SW 1271 (cell line): ENCODE measurements at regions not wholly inside any gene's neighbourhood (a gene's known extent, or its start where the extent isn't known, plus 50 kb on each side); places are given as distances from the start of the nearest gene placed in this dataset.
A peak's percentile ranks its signal among the peaks of the same experiment; 100 is the strongest.

ENCODE experiments used
- DNase-seq, 2 experiments: peaks; one replicate each; lab custom pipeline; 2025; lab: John Stamatoyannopoulos, UW

GRCh38 chr9:80649001-80649420 lies 1040.3 kb downstream of the TLE1 start:
- no peak for DNase-seq

- DNase-seq = no peak
Observed at GRCh38 chr9:80648336-80648735, 1041.0 kb downstream of the TLE1 start.

GRCh38 chr9:80646211-80646610 lies 1043.1 kb downstream of the TLE1 start:
- DNase-seq = no peak

- DNase-seq = no peak
Observed at GRCh38 chr9:80644044-80644443, 1045.3 kb downstream of the TLE1 start.

GRCh38 chr9:80635065-80635464 lies 1054.3 kb downstream of the TLE1 start:
- no peak for DNase-seq

- DNase-seq = no peak
Observed at GRCh38 chr9:80632041-80632440, 1057.3 kb downstream of the TLE1 start.

- DNase-seq = no peak
Observed at GRCh38 chr9:80622508-80622907, 1050.7 kb downstream of the TLE4 start.

GRCh38 chr9:80619356-80619755 lies 1047.6 kb downstream of the TLE4 start:
- DNase-seq = no peak

GRCh38 chr9:80615964-80616363 lies 1044.2 kb downstream of the TLE4 start:
- no peak for DNase-seq

GRCh38 chr9:80605793-80606192 lies 1034.0 kb downstream of the TLE4 start:
- no peak for DNase-seq

- peak in 1 of 2 experiments; percentile 30 for DNase-seq
Observed at GRCh38 chr9:80605129-80605528, 1033.4 kb downstream of the TLE4 start.

GRCh38 chr9:80602291-80602690 lies 1030.5 kb downstream of the TLE4 start:
- no peak for DNase-seq

- DNase-seq = no peak
Observed at GRCh38 chr9:80596579-80596978, 1024.8 kb downstream of the TLE4 start.

GRCh38 chr9:80595192-80595591 lies 1023.4 kb downstream of the TLE4 start:
- DNase-seq = no peak

- DNase-seq = no peak
Observed at GRCh38 chr9:80592413-80592812, 1020.6 kb downstream of the TLE4 start.

GRCh38 chr9:80586786-80587330 lies 1015.1 kb downstream of the TLE4 start:
- no peak for DNase-seq

GRCh38 chr9:80571953-80572352 lies 1000.2 kb downstream of the TLE4 start:
- DNase-seq = no peak

GRCh38 chr9:80569236-80569635 lies 997.5 kb downstream of the TLE4 start:
- DNase-seq = no peak

- DNase-seq = no peak
Observed at GRCh38 chr9:80561526-80561925, 989.8 kb downstream of the TLE4 start.

GRCh38 chr9:80560976-80561375 lies 989.2 kb downstream of the TLE4 start:
- no peak for DNase-seq

GRCh38 chr9:80557256-80557655 lies 985.5 kb downstream of the TLE4 start:
- DNase-seq = no peak

- no peak for DNase-seq
Observed at GRCh38 chr9:80556631-80557030, 984.9 kb downstream of the TLE4 start.

GRCh38 chr9:80555782-80556325 lies 984.1 kb downstream of the TLE4 start:
- DNase-seq = no peak

- no peak for DNase-seq
Observed at GRCh38 chr9:80554856-80555255, 983.1 kb downstream of the TLE4 start.
